Spleen (tissue), 7 donors: ENCODE measurements at regions not wholly inside any gene's neighbourhood (a gene's known extent, or its start where the extent isn't known, plus 50 kb on each side); places are given as distances from the start of the nearest gene placed in this dataset.

Experiments used
- POLR2AphosphoS5 ChIP-seq, 3 donors: sonication (generic); formaldehyde crosslinking; IDR thresholded peaks; one replicate each; pipeline ENCODE4 v1.5.1; 2017; ENCODE audit warnings: antibody characterized with exemption in 3 of 3
- TF ChIP-seq, protein P1 (sequence below), 11 experiments: fragments of 200-600 bp in 7 of 11; fragments of 450-650 bp in 4 of 11; sonication (generic) in 4 of 11; IDR thresholded peaks in 8 of 11; conservative IDR thresholded peaks in 3 of 11; 1 replicate in 7 of 11; 2 replicates in 4 of 11; pipeline versions ENCODE4 v1.4.0 to v1.8.0; 2016 to 2021; ENCODE audit warnings: antibody characterized with exemption in 11 of 11, inconsistent platforms in 4 of 11, mild to moderate bottlenecking in 1 of 11
- donor health status: DM: no; HTN: no; CAD: no; lungs with moderate emphysema.
- donor health status: DM: no; HTN: no; CAD: no.
- donor health status: DM: no; HTN: no; CAD: no.

GRCh38 chr6:144429753-144430152 lies 144.6 kb downstream of the UTRN start:
- TF ChIP-seq, protein P1, sequence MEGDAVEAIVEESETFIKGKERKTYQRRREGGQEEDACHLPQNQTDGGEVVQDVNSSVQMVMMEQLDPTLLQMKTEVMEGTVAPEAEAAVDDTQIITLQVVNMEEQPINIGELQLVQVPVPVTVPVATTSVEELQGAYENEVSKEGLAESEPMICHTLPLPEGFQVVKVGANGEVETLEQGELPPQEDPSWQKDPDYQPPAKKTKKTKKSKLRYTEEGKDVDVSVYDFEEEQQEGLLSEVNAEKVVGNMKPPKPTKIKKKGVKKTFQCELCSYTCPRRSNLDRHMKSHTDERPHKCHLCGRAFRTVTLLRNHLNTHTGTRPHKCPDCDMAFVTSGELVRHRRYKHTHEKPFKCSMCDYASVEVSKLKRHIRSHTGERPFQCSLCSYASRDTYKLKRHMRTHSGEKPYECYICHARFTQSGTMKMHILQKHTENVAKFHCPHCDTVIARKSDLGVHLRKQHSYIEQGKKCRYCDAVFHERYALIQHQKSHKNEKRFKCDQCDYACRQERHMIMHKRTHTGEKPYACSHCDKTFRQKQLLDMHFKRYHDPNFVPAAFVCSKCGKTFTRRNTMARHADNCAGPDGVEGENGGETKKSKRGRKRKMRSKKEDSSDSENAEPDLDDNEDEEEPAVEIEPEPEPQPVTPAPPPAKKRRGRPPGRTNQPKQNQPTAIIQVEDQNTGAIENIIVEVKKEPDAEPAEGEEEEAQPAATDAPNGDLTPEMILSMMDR (IDR thresholded peaks at IDR 0.05 in 8 of 11, conservative IDR thresholded peaks at IDR 0.05 in 3 of 11): no peak
- TF ChIP-seq POLR2AphosphoS5 (IDR thresholded peaks at IDR 0.05): no peak
